Erythroblast (primary cell): ENCODE measurements at regions not wholly inside any gene's neighbourhood (a gene's known extent, or its start where the extent isn't known, plus 50 kb on each side); places are given as distances from the start of the nearest gene placed in this dataset.

ENCODE experiments used
- GATA1 ChIP-seq: IDR thresholded peaks from 2 replicates; pipeline ENCODE4 v1.6.1; 2011; ENCODE audit warnings: low read depth, mild to moderate bottlenecking, control low read depth, low read length, moderate library complexity
- POLR2A ChIP-seq: IDR thresholded peaks from 2 replicates; pipeline ENCODE4 v1.6.1; 2011; ENCODE audit warnings: mild to moderate bottlenecking, low read length

GRCh38 chr5:173682313-173682712 is 65.9 kb upstream of the BOD1 start:
- TF ChIP-seq POLR2A (no peak), GATA1 (no peak)
